B cell (primary cell): ENCODE measurements at regions not wholly inside any gene's neighbourhood (a gene's known extent, or its start where the extent isn't known, plus 50 kb on each side); places are given as distances from the start of the nearest gene placed in this dataset.

Experiments
- ATAC-seq: fragments of 200-7000 bp; cut with Tn5 transposase; one replicate; pipeline ENCODE4 v1.10.0; 2021; ENCODE audit warnings: low read depth, mild to moderate bottlenecking, moderate number of reproducible peaks, moderate library complexity
- CTCF ChIA-PET: fragments of 350-600 bp; sonication (Branson Sonifier 250); formaldehyde crosslinking; loops from one replicate; lab custom pipeline; 2021; ENCODE audit warnings: antibody characterized with exemption, inconsistent platforms; lab: Charles Lee
- POLR2A ChIA-PET: fragments of 350-600 bp; sonication (Branson Sonifier 250); formaldehyde crosslinking; loops from one replicate; lab custom pipeline; 2021; ENCODE audit warnings: antibody characterized with exemption; lab: Charles Lee
- DNase-seq: peaks from one replicate; pipeline ENCODE4 v3.0.0; 2013
- H2AFZ ChIP-seq: 2 replicates; pipeline ENCODE4 v1.6.1; 2012; ENCODE audit warnings: mild to moderate bottlenecking, low read depth, low read length; ENCODE audit not compliant: insufficient read depth, poor library complexity, severe bottlenecking
- H3K27ac ChIP-seq, 2 donors: 1 replicate in 1 of 2; 2 replicates in 1 of 2; pipeline ENCODE4 v1.5.1; 2012 to 2013; ENCODE audit warnings: low read length in 2 of 2, mild to moderate bottlenecking in 2 of 2, moderate library complexity in 1 of 2
- H3K27me3 ChIP-seq, 4 experiments: fragments of 200-600 bp in 1 of 4; sonication (generic) in 1 of 4; replicated peaks in 1 of 4; 1 replicate in 2 of 4; 2 replicates in 2 of 4; pipeline versions ENCODE4 v1.6.1 to v1.7.0; 2013 to 2016; ENCODE audit warnings: low read length in 3 of 4, mild to moderate bottlenecking in 2 of 4, mixed read lengths in 1 of 4, moderate library complexity in 1 of 4; ENCODE audit not compliant: insufficient read depth in 4 of 4, control insufficient read depth in 3 of 4; ENCODE audit errors: control extremely low read depth in 1 of 4
- H3K36me3 ChIP-seq, 2 experiments: replicated peaks in 1 of 2; 1 replicate in 1 of 2; 2 replicates in 1 of 2; pipeline versions ENCODE4 v1.6.1 to v1.7.1; 2013; ENCODE audit warnings: low read length in 1 of 2; ENCODE audit not compliant: insufficient read depth in 2 of 2, control insufficient read depth in 1 of 2; ENCODE audit errors: control extremely low read depth in 1 of 2, extremely low read depth in 1 of 2
- H3K4me1 ChIP-seq, 2 donors: fragments of 200-600 bp in 1 of 2; sonication (generic) in 1 of 2; 1 replicate in 1 of 2; 2 replicates in 1 of 2; pipeline versions ENCODE4 v1.5.1 to v1.6.1; 2013 to 2017; ENCODE audit warnings: low read length in 2 of 2; ENCODE audit not compliant: control insufficient read depth in 2 of 2, insufficient read depth in 2 of 2
- H3K4me2 ChIP-seq: replicated peaks from 2 replicates; pipeline ENCODE3; 2012; ENCODE audit warnings: mild to moderate bottlenecking, low read depth, low read length; ENCODE audit not compliant: poor library complexity, severe bottlenecking
- H3K4me3 ChIP-seq, 5 experiments: fragments of 200-600 bp in 1 of 5; sonication (generic) in 1 of 5; 1 replicate in 3 of 5; 2 replicates in 2 of 5; pipeline versions ENCODE4 v1.5.1 to v1.7.0; 2011 to 2016; ENCODE audit warnings: low read length in 4 of 5, mild to moderate bottlenecking in 4 of 5, low read depth in 2 of 5, control low read depth in 1 of 5, moderate library complexity in 1 of 5; ENCODE audit not compliant: insufficient read depth in 1 of 5; ENCODE audit errors: control extremely low read depth in 1 of 5, extremely low read depth in 1 of 5
- H3K79me2 ChIP-seq: fragments of 200-600 bp; sonication (generic); one replicate; pipeline ENCODE4 v1.6.0; 2016; ENCODE audit warnings: low read length; ENCODE audit not compliant: control insufficient read depth, insufficient read depth
- H3K9ac ChIP-seq: fragments of 200-600 bp; sonication (generic); 2 replicates; pipeline ENCODE4 v1.6.1; 2017; ENCODE audit warnings: mild to moderate bottlenecking, low read length, moderate library complexity
- H3K9me3 ChIP-seq, 3 donors: one replicate each; pipeline versions ENCODE4 v1.6.1 to v1.7.1; 2013; ENCODE audit warnings: low read length in 2 of 3; ENCODE audit not compliant: control insufficient read depth in 2 of 3, insufficient read depth in 1 of 3; ENCODE audit errors: control extremely low read depth in 1 of 3
- H4K20me1 ChIP-seq: 2 replicates; pipeline ENCODE4 v1.6.0; 2012; ENCODE audit warnings: mild to moderate bottlenecking, low read length; ENCODE audit not compliant: insufficient read depth, control insufficient read depth, poor library complexity, severe bottlenecking
- H3K27ac Mint-ChIP-seq: one replicate; pipeline ENCODE4 v1.8.0; 2021; ENCODE audit warnings: mixed read lengths
- H3K27me3 Mint-ChIP-seq: one replicate; pipeline ENCODE4 v1.8.0; 2021; ENCODE audit warnings: mixed read lengths
- H3K4me1 Mint-ChIP-seq: one replicate; pipeline ENCODE4 v1.8.0; 2021; ENCODE audit warnings: mixed read lengths
- H3K4me3 Mint-ChIP-seq: one replicate; pipeline ENCODE4 v1.8.0; 2021; ENCODE audit warnings: mixed read lengths
- H3K9me3 Mint-ChIP-seq: one replicate; pipeline ENCODE4 v1.8.0; 2022; ENCODE audit warnings: mixed read lengths; ENCODE audit not compliant: insufficient read depth
- CTCF ChIP-seq: fragments of 200-600 bp; IDR thresholded peaks from one replicate; pipeline ENCODE4 v1.8.0; 2022; ENCODE audit warnings: antibody characterized with exemption, mild to moderate bottlenecking
- EZH2 ChIP-seq: IDR thresholded peaks from 2 replicates; pipeline ENCODE4 v1.6.1; 2012; ENCODE audit warnings: borderline replicate concordance, low read depth, mild to moderate bottlenecking, moderate library complexity, low read length; ENCODE audit not compliant: insufficient read depth, poor library complexity, severe bottlenecking
- WGBS: methylation state at CpG from one replicate; pipeline ENCODE4 v1.1.5; 2013; ENCODE audit warnings: missing lambda C conversion rate; ENCODE audit not compliant: insufficient coverage; 5-methylcytosine and 5-hydroxymethylcytosine counted together
- intact Hi-C: fragments of 100-400 bp; cut with micrococcal nuclease; formaldehyde crosslinking; loops from one replicate; pipeline ENCODE4 v1.10.0; 2022

GRCh38 chr6:40331545-40331944, 255.6 kb downstream of the LRFN2 start:
- no peak overlapping the region for H3K27ac Mint-ChIP-seq
- Histone ChIP-seq H3K4me2 (no peak overlapping the region), H4K20me1 (no peaks in the 10 kb centered on the region), H3K4me3 (no peak overlapping the region), H3K36me3 (no peaks in the 10 kb centered on the region), H3K27ac (no peak overlapping the region), H3K4me1 (no peaks in the 10 kb centered on the region), H3K9ac (no peak overlapping the region), H3K27me3 (peaks cover 0 to 13% (median 3%) of the 10 kb centered on the region in 4 experiments), H3K9me3 (no peaks in the 10 kb centered on the region), H2AFZ (no peak overlapping the region), H3K79me2 (no peaks in the 10 kb centered on the region)
- no peaks in the 10 kb centered on the region for H3K4me1 Mint-ChIP-seq
- DNase-seq, result no peak
- ATAC-seq, result no peak
- TF ChIP-seq CTCF (no peak), EZH2 (no peak)
- 66% methylated on average over 2 of the region's 3 CpGs for WGBS
- H3K27me3 Mint-ChIP-seq, result peaks cover 41% of the 10 kb centered on the region
- intact Hi-C loops, result no loop called here
- no peak overlapping the region for H3K4me3 Mint-ChIP-seq
- ChIA-PET POLR2A (no interaction called here), CTCF (no interaction called here)
- H3K9me3 Mint-ChIP-seq, result no peaks in the 10 kb centered on the region

GRCh38 chr6:40330301-40330721, 256.9 kb downstream of the LRFN2 start:
- no peak overlapping the region for H3K27ac ChIP-seq
- H3K9me3 ChIP-seq, result no peaks in the 10 kb centered on the region
- no peaks in the 10 kb centered on the region for H3K79me2 ChIP-seq
- H3K9ac ChIP-seq, result no peak overlapping the region
- ChIA-PET CTCF (interaction anchor here (0.6 to 0.9 kb wide), 2 partner anchors 28 to 986 kb away, joined by 3 read pairs; no protein-coding TSS in a partner anchor), POLR2A (interaction anchor here (0.6 kb wide), 1 partner anchor 247 kb away, joined by 3 read pairs; no protein-coding TSS in a partner anchor)
- no peaks in the 10 kb centered on the region for H3K9me3 Mint-ChIP-seq
- H4K20me1 ChIP-seq, result no peaks in the 10 kb centered on the region
- intact Hi-C loops, result no loop called here
- H3K27me3 Mint-ChIP-seq, result peaks cover 33% of the 10 kb centered on the region
- no peak overlapping the region for H3K27ac Mint-ChIP-seq
- ATAC-seq (no peak), DNase-seq (no peak)
- TF ChIP-seq EZH2 (no peak), CTCF (no peak)
- H3K4me1 Mint-ChIP-seq, result no peaks in the 10 kb centered on the region
- H3K4me2 ChIP-seq, result no peak overlapping the region
- H3K36me3 ChIP-seq, result no peaks in the 10 kb centered on the region
- no peak overlapping the region for H2AFZ ChIP-seq
- peaks cover 0 to 13% (median 3%) of the 10 kb centered on the region in 4 experiments for H3K27me3 ChIP-seq
- WGBS, result 6% methylated on average over 2 of the region's 4 CpGs
- no peak overlapping the region for H3K4me3 ChIP-seq
- H3K4me3 Mint-ChIP-seq, result no peak overlapping the region
- no peaks in the 10 kb centered on the region for H3K4me1 ChIP-seq
